ENCODE measurements at regions not wholly inside any gene's neighbourhood (a gene's known extent, or its start where the extent isn't known, plus 50 kb on each side); places are given as distances from the start of the nearest gene placed in this dataset.
"Not testable (repeated sequence)": the region's sequence is repeated elsewhere in the genome, so short reads cannot be mapped to it uniquely, and the experiment has no call there.

DNA sequence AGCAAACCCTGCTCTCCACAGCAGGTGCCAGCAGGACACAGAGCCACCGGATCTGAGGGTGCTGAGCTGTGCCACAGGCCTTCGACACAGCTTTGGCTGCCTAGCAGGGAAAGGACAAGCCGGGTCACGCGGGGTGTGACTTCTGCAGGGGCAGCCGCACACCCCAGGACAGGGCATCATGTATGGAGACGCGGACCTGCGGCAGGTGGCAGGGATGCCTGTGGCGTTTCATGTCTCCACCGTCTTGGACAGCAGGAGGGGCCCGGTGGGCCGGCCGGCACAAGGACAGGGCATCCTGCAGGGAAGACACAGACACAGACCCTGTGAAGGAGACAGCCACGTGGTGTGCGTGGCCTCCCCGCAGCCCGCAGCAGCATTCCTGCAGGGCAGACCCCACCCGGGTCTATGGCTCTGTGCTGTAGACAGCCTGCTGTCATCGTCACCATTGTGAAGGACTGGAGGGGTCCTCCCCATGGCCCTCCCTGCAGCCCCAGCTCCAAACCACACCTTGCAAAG lies 109.2 kb downstream of the PDGFA start:
- DNase-seq: no peak

DNA sequence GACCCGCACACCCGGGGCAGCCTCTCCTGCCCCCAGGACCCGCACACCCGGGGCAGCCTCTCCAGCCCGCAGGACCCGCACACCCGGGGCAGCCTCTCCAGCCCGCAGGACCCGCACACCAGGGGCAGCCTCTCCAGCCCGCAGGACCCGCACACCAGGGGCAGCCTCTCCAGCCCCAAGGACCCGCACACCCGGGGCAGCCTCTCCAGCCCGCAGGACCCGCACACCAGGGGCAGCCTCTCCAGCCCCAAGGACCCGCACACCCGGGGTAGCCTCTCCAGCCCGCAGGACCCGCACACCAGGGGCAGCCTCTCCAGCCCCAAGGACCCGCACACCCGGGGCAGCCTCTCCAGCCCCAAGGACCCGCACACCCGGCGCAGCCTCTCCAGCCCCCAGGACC lies 108.5 kb downstream of the PDGFA start:
- not testable (repeated sequence) for DNase-seq

DNA sequence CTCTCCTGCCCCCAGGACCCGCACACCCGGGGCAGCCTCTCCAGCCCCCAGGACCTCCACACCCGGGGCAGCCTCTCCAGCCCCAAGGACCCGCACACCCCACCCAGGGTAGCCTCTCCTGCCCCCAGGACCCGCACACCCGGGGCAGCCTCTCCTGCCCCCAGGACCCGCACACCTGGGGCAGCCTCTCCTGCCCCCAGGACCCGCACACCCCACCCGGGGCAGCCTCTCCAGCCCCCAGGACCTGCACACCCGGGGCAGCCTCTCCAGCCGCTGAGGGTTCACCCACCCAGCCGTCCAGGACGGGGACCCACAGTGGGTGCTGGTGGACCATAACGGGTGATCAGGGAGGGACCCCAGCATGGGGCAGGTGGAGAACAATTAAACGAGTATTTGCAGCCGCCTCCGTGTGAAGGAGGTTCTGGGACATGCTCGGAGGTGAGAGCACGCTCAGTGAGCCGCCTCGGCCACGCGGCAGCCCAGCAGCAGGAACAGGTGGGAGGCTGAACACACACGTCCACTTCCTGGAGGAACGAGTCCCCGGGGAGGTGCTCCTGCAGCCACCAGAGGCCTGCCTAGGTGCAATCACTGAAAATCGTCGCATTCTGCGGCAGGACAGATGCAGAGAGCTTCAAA lies 107.9 kb downstream of the PDGFA start:
- no peak for DNase-seq

DNA sequence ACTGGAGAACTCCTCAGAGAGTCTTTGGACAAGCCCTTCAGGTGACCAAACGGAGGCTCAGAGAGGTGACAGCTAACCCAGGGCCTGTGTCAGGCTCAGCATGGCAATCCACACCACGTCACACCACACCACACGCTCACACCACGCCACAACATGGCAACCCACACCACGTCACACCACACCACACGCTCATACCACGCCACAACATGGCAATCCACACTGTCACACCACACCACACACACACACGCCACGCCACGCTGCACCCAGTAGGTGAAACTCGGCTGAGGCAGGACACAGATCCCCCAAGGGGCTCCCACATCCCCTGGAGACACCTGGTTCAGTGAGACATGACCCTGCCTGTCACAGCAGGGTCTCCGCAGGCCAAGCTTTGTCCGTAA lies 107.3 kb downstream of the PDGFA start:
- DNase-seq: no peak

DNA sequence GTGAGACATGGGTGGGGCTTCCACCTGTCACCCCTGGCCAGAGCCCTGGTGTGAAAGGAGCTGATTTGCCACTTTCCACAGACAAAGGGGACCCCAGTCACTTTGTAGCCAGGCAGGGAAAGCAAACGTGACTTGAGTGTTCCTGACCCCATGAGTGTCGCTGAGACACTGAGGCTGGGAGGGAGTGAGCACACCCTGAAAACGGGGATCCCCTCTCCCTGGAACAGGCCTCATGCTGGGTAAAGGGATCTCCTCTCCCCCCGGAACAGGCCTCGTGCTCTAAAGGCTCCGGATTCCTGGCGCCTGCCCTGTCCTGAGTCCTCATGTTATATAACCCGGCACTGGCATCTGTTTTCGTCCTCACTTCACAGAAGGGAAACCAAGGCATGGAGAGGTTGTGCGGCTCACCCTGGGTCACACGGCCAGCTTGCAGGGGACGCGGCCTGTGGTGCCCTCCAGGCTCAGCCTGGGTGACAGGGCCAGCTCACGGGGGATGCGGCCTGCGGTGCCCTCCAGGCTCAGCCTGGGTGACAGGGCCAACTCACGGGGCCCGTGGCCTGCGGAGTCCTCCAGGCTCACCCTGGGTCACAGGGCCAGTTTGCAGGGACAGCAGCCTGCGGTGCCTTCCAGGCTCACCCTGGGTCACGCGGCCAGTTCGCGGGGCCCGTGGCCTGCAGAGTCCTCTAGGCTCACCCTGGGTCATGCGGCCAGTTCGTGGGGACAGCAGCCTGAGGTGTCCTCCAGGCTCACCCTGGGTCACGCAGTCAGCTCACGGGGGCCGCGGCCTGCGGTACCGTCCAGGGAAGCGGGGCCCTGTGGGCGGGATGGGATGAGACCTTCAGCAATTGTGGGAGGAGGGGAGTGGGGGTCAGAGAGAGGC lies 104.7 kb downstream of the PDGFA start:
- DNase-seq: no peak

DNA sequence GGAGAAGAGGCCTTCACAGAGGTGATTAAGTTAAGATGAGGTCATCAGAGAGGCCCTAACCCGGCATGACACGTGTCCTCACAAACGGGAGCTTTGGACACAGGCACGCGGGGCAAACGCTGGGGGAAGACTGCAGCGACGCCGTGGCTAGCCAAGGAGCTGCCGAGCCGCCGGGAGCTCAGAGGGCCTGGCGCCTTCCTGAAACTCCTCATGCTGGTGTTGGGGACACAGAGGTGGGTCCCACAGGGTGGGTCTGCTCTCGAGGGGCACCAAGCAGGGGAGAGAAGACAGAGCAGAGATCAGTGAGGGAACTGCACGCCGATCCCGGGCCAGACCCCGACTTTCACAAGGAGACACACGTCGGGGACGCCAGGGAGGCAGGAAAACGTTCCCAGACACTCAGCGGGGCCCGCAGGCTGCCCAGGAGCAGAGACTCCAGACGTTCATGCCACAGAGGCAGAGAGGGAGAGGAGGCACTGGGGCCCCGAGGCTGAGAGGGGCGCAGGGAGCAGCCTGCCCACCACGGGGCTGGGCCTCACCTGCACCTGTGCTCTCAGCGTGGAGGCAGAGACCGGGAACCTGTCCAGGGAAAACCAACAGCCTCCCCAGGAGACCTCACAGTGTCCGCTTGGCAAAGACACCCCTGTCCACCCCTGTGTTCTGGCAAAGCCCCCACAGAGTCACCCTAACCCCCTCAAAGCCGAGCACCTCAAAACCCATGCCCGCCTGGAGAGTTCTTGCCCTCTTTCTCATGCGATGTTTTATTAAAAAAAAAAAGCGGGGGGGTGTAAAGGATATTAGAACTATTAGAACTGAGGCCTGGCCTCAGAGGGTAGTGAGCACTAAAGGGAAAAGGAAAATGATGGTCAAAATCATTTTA lies 103.8 kb downstream of the PDGFA start:
- DNase-seq: no peak

DNA sequence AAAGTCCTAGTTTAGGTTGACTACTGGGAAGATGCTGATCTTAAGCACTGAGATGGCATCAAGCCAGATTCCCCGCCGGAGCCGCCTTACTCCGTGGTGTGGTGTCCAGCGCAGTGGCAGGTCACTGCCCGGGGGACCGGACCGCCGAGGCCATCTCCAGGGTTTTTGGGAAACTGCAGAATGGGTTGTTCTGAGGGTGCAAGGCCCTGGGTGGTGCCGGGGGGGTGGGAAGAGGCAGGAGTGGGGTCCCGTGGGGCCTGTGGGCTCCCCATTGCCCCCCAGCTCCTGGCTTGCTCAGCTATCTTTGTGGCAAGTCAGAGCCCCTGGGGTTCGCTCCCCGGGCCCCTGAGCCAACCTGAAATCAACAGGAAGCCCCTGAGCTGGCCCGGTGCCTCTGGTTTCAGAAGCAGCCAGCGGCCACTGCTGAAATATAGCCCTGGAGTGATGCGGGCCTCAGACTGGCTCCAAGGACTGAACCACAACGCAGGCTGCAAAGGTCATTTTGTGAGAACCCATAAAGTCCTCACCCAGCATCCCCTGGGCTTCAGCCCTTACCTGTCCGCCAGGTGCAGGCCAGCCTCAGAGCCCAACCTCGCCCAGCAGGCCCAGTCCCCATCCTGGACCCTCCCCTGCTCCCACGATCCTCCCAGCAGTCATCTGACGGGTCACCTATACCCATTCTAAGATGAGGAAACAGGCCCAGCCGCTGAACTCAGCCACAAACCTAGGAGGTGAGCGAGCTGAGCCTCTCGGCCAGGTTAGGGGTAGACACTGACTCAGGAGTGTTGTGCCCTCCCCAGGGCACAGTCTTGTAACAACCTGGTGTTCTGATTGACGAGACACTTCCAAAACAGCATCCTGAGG lies 102.7 kb downstream of the PDGFA start:
- DNase-seq: no peak

DNA sequence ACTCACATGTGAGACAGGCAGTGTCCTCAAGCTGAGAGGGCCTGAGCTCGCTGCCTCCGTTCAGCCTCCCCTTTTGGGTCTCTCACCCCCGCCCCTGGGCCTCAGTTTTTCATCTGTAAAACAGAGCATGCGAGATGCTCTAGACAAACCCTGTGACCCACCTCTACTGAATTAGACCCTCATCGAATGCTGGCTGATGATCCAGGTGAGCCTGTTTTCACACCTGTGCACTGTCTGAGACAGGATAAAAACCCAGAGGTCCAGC lies 102.1 kb downstream of the PDGFA start:
- DNase-seq: no peak

DNA sequence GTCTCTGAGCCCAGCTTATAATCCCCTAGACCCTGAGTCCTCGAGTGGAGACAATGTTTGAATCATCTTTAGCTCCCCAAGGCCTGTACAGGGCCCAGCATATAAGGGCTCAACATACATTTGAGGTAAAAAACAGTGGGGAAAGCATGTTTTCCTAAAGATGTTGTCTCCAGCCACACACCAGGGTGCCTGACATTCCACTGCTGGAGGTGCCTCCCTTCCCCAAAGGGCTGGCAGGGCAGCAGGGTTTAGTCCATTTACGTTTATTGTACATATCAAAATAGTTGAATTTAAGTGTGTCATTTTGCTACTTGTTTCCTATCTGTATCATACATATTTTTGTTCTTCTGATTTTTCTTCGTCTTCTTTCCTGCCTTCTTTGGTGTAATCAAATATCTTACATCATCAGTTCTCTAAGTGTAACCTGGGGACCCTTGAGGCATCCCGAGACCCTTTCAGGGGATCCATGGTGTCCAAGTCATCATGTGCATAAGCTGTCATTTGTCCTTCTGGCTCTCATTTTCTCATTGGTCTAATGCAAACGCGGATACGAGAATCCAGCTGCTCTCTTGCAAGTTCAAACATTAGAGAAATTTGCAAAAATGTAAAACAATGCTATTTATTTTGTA lies 101.6 kb downstream of the PDGFA start:
- no peak for DNase-seq

DNA sequence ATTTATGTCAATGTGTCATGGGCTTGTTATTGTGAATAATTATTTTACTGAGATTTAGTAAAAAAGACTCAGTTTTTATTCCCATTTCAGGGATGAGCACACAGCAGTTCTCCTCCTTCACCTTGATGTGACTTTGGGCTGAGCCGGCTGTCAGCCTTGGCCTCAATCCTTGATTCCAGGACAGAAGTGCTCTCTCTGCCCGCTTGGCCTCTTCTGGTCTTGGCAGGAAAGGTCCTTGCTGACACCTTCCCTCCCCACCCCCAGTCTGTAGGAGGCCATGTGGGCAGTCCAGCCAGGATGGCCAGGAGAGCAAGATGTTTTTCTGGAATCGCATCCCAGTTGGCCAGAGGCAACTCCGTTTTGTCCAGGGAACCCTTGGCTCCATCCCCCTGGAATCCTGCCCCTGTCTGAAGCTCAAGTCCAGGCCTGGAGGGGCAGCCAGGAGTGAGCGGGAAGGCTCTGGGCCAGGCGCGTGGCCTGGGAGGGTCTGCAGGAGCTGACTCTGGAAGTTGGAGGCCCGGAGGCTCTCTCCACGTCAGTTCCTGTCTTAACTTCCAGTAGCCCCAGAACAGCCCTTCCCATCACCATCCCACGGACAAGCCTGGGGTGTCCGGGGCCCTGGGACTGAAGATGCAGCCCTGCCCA lies 100.9 kb downstream of the PDGFA start:
- DNase-seq: no peak

DNA sequence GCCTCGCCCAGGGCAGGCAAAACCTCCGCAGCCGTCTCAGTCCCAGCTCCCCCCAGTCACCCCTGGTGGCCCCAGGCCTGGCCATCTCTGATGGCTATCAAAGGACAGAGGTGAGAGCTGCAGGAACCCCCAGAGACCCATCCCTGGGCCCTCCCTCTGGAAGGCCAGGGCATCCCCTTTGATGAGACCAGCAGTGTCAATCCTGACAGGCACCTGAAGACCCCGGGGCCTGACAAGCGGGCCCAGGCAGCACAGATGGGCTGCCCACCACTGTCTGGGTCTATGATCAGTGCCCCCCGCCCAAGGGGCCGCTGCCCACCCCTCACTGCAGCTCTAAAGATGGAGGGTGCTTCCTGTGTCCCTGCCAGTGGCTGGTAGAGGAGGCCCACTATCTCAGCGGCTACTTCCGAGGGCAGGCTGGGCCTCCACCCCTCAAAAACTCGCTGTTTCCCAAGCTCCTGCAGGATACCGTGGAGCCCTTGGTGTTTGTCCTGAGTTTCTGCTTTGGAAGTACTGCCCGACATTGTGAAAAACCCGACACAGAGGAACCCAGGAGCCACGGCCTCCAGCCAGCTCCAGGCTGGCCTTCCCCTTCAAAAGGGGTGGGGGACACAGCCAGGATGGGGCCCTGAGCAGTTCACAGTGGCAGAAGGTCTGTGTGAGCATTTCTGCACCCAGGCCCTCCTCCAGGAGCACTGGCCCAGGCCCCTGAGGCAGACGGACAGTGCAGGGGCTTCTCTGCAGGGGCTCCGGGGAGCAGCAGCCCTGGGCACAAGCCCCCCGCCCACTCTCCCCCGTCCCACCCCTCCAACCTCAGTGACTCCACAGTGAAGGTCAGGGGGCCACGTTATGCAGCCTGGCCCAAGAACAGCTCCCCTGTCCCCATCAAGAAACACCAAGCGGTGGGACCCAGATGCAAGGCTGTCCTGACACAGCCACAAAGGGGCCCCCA lies 99.2 kb downstream of the PDGFA start:
- DNase-seq: no peak

DNA sequence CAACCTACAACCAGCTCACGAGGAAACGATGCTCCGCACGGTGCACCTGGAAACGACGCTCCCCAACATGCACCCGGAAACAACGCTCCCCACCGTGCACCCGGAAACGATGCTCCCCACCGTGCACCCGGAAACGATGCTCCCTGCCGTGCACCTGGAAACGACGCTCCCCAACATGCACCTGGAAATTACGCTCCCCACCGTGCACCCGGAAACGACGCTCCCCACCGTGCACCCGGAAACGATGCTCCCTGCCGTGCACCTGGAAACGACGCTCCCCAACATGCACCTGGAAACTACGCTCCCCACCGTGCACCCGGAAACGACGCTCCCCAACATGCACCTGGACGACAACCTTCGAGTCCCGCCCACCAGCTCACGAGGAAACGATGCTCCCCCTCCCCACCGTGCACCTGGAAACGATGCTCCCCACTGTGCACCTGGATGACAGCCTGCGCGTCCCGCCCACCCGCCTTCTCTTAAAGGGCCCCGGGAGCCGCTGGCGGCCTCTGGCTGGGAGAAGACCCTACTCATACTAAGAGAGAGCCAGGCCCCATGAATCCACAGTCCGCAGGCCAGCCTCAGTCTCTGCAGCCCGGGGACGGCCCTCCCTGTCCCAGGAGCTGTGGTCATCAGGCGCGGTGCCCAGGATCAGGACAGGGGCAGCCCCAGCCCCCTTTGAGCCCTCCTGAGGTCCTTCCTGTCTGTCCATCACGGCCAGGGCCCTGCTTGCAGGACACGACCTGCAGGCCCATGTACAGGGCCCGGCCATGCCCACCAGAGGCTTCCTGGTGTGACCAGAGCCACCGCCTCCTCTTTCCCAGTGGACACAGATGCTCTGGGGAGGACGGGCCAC lies 98.3 kb downstream of the PDGFA start:
- DNase-seq: peak; percentile 10

DNA sequence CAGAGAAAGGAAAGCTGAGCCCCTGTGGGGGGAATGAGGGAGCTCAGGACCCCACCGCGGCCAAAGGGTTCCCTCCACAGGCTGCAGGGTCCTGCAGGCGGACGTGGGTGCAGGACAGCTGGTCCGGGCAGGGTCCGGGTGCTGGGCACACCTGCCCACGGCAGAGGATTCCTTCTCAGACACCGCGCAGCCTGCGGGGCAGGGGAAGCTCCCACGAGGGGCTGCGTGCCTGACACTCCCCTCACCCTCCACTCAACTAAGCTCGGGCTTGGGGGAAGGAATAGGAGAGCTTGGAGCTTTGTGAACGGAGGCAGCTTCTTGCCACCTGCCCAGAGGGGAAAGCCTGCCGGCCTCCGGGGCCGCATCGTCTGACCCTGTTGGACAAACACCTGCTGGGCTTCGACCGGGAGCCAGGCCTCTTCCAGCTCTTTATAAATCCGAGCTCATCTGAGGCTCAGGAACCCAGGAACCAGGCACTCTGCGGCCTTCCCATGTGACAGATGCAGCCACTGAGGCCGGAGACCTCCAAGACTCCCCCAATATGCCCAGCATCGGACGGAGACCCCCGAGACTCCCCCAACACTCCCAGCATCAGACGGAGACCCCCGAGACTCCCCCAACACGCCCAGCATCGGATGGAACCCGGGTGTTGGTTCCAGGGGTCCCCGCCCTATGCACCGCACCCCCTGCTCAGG lies 97.3 kb downstream of the PDGFA start:
- no peak for DNase-seq

DNA sequence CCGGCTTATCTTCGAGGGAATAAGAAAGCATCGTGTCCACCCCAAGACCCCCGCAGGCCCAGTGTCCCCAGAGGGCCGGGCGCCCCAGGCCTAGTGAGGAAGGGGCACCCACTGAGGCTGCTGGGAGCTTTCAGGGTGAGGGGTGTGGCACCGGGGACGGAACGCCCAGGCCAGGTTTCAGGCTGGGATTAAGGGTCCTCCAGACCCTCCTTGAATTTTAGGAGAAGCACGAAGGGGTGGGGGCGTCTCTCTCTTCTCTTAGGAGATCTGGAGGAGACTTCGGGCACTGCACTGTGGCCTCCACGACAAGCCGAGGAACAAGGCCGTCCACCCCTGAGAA lies 96.8 kb downstream of the PDGFA start:
- no peak for DNase-seq

DNA sequence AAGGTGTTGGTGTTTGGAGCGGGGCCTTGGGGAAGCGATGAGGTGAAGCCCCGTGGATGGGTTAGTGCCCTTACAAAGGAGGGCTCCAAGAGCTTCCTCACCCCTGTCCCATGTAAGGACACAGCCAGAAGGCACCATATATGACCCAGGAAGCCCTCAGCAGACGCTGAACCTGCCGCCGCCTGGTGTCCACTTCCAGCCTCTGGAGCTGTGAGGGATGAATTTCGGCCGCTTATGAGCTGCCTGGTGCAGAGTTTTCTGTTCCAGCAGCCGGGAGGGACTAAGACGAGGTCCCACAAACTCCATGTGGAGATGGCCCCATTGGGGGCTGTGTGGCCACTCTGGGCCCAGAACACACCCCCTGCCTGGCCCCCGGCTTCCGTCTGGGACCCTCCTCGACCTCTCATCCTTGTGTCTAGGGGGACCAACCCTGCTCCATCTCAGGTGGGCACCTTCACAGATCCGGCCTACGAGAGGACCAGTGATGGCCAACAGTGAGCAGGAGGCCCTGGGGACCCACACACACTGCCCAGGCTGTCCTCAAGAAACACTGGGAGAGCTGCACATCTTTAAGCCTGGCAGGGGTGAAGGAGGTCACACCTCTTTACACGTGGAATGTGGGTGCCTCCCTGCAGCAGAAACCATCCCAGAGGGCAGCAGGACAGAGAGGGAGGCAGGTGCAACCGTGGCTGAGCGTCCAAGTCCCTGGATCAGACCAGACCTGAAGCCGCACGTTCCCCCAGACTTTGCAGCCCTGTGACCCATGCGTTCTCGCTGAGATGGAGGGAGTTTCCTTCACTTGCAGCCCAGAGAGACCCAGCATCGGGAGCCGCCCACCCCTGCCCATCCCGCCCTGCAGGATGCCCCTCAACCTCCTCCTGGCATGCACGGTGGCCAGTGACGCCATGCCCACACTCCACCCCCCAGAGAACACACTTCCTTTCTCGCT lies 96.1 kb downstream of the PDGFA start:
- DNase-seq: no peak

DNA sequence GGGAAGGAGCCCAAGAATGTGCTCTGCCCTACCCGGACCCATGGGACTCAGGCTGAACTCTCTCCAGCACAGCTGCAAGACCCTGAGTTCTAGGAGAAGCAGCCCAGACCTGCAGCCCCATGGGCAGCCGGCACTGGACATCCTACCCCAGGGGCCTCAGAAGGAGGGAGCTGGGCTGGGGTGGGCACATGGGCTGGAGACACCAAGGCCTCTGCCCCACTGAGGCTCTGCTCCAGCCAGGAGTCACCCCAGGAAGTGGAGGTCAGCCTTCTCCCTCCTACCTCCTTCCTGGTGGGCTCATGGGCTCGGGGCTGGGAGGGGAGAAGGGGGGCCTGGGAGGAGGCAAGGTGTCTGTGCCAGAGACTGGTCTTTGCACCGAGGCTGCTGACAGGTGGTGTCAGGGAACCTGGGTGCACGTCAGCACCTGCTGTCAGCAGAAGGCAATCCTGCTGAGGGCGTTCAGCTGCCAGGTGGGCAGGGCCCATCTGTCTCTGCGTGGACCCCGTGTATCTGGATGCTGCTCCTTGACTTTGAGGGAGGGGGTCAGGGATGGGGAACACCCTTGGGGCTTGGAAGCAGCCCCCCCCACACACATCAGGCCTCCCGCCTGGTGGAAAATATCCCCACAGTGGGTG lies 95.2 kb downstream of the PDGFA start:
- DNase-seq: no peak
